ENCODE measurements at regions not wholly inside any gene's neighbourhood (a gene's known extent, or its start where the extent isn't known, plus 50 kb on each side); places are given as distances from the start of the nearest gene placed in this dataset.

DNA sequence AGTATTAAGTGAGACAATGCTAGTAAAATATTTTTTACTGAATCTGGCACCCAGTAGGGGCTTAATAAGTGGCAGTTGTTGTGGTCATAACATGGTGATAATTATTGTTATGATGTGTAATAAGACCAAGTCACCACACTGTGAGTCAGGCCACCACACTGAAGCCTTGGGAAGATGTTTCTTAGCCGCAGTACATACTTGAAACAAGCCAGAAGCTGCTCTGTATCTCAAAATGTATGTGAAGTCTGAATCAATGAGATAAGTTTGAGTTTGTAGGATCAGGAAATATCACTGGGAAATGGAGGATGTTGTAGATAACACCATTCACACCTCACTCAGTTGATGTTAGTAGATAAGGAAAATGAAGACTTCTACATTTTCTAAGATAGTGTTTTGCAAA is 51.3 kb upstream of the PTPN3 start:
- DNase-seq (ENCODE audit: low read depth in 2 of 2): no peak
- no peak overlapping the region for H3K4me3 ChIP-seq (replicated peaks in 1 of 2; ENCODE audit: low read depth in 2 of 2, low read length in 2 of 2)
- TF ChIP-seq, protein P1, sequence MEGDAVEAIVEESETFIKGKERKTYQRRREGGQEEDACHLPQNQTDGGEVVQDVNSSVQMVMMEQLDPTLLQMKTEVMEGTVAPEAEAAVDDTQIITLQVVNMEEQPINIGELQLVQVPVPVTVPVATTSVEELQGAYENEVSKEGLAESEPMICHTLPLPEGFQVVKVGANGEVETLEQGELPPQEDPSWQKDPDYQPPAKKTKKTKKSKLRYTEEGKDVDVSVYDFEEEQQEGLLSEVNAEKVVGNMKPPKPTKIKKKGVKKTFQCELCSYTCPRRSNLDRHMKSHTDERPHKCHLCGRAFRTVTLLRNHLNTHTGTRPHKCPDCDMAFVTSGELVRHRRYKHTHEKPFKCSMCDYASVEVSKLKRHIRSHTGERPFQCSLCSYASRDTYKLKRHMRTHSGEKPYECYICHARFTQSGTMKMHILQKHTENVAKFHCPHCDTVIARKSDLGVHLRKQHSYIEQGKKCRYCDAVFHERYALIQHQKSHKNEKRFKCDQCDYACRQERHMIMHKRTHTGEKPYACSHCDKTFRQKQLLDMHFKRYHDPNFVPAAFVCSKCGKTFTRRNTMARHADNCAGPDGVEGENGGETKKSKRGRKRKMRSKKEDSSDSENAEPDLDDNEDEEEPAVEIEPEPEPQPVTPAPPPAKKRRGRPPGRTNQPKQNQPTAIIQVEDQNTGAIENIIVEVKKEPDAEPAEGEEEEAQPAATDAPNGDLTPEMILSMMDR (IDR thresholded peaks at IDR 0.05; ENCODE audit: low read depth, low read length): no peak

DNA sequence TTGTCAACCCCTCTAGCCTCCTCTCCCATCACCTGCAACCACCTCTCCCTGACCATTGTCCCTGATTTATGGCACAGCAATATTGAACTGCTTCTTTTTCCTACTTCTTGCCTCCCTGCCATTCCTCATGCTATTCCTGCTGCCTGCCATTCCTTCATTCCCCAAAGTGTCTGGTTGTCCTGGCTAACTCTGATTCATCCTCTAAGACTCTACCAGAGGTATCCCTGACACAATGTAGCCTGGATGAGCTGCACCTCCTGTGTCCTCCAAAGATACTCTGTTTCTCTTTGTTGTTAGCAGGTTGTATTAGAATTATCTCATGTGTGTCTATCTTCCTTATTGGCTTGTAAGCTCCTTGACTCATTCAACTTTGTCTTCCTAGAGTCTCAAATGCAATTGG is 53.5 kb upstream of the PTPN3 start:
- no peak for DNase-seq (ENCODE audit: low read depth in 2 of 2)
- TF ChIP-seq, protein P1 (IDR thresholded peaks at IDR 0.05; ENCODE audit: low read depth, low read length): no peak
- no peak overlapping the region for H3K4me3 ChIP-seq (replicated peaks in 1 of 2; ENCODE audit: low read depth in 2 of 2, low read length in 2 of 2)

DNA sequence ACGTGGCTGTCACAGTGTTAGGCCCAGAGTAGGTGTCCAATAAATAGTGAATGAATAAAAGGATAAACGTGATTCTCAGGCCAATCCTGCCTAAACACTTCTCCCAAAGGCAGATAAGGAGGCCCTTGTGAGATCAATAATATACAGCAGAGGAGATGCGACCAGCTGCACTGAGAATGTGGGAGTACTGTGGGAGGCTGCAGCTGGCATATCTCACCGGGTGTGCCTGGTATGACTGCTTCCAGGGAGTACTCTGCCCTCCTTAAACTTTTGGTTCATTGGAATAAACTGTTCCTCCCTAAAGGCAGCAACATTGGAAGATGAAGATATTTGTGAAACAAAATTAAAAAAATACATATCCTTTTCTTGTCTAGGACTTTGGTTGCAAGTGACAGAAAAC is 57.1 kb upstream of the PTPN3 start:
- H3K4me3 ChIP-seq (replicated peaks in 1 of 2; ENCODE audit: low read depth in 2 of 2, low read length in 2 of 2): no peak overlapping the region
- TF ChIP-seq, protein P1 (IDR thresholded peaks at IDR 0.05; ENCODE audit: low read depth, low read length): no peak
- no peak for DNase-seq (ENCODE audit: low read depth in 2 of 2)

DNA sequence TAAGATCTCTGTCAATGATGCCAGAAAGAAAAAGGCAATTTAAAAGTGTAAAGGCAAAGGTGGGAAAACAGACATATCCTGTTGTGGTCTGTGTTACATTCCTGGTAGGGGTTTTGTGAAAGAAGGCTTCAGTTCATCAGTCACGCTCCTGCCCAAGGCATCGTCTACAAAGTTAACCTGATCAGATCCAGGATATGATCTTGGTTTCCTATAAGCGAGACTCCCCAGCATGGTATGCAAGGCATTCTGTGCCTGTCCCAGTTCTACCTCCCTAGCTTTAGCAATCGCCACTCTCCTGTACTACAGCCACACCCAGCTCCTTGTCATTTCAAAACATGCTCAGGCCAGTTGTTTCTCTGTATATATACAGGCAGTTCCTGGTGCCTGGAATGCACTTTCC is 58.0 kb upstream of the PTPN3 start:
- TF ChIP-seq, protein P1 (IDR thresholded peaks at IDR 0.05; ENCODE audit: low read depth, low read length): no peak
- DNase-seq (ENCODE audit: low read depth in 2 of 2): no peak
- H3K4me3 ChIP-seq (replicated peaks in 1 of 2; ENCODE audit: low read depth in 2 of 2, low read length in 2 of 2): no peak overlapping the region

DNA sequence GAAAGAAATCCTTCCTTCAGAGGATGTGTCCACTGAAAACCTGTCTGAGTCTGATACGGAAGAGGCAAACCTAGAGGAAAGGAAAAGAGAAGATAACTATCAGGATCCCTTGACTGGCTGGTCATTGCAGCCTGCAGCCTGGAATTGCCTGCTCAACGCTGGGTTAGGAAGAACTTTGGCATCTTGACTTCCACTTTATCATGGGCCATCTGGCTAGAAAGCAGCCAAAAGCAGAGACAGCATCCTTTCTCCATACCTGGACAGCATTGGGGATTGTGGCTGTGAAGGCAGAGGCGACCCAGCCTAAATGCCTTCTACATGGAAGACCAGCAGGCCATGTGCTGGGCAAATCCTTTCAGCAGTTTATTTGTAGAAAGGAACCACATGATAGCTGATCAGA is 58.7 kb upstream of the PTPN3 start:
- no peak for DNase-seq (ENCODE audit: low read depth in 2 of 2)
- TF ChIP-seq, protein P1 (IDR thresholded peaks at IDR 0.05; ENCODE audit: low read depth, low read length): no peak
- no peak overlapping the region for H3K4me3 ChIP-seq (replicated peaks in 1 of 2; ENCODE audit: low read depth in 2 of 2, low read length in 2 of 2)

DNA sequence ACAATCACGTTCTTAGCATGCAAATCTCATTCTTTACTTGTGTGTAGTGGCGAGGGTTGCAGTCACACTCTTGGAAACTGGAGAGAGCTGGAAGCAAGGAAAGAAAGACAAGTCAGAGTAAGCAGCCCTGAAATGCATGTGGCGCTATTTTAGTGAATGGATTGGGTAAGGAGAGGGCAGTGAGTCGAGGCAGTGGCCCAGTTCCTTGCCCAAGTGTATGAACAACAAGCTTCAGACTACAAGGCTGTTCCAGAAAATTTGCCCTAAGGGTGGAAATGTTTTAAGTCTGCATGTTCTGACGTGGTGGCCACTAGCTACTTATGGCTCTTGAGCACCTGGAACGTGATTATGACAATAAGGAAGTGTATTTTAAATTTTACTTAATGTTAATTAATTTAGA is 59.4 kb upstream of the PTPN3 start:
- TF ChIP-seq, protein P1 (IDR thresholded peaks at IDR 0.05; ENCODE audit: low read depth, low read length): no peak
- DNase-seq (ENCODE audit: low read depth in 2 of 2): no peak
- H3K4me3 ChIP-seq (replicated peaks in 1 of 2; ENCODE audit: low read depth in 2 of 2, low read length in 2 of 2): no peak overlapping the region

DNA sequence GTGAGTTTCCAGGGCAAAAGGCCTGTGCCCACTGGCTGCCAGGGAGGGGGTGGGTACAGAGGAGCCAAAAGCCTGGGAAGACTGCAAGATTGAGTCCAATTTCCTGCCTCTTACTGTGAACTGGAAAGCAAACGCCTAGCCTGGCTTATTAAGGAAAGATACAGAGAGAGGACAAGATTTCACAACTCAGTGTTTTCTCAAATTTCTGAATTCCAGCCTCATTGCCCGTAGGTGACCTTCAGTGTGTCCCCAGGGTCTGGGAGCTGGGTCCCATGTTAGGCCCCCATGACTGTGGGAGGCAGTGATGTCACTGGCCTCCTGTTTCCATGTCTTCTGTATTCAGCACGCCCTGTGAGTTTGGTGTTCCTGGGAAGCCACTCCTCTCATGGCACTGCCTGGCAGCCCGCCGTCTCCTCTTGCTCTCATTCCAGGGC is 60.6 kb upstream of the PTPN3 start:
- peak in 1 of 2 donors; percentile 2 for DNase-seq (ENCODE audit: low read depth in 2 of 2)
- H3K4me3 ChIP-seq (replicated peaks in 1 of 2; ENCODE audit: low read depth in 2 of 2, low read length in 2 of 2): no peak overlapping the region
- TF ChIP-seq, protein P1 (IDR thresholded peaks at IDR 0.05; ENCODE audit: low read depth, low read length): no peak

All from cardiac fibroblast (primary cell).